ENCODE measurements at regions not wholly inside any gene's neighbourhood (a gene's known extent, or its start where the extent isn't known, plus 50 kb on each side); places are given as distances from the start of the nearest gene placed in this dataset.

- Histone ChIP-seq H3K4me3 (no peak overlapping the region), H3K4me1 (no peaks in the 10 kb centered on the region), H3K9me3 (no peaks in the 10 kb centered on the region), H3K27me3 (no peaks in the 10 kb centered on the region), H3K36me3 (no peaks in the 10 kb centered on the region), H3K27ac (no peak overlapping the region)
- WGBS, 2 donors: 90 to 93% methylated on average over 3 of the region's 3 CpGs
- FAIRE-seq (no peak), DNase-seq (no peak), ATAC-seq (no peak)
- TF ChIP-seq, protein P1, sequence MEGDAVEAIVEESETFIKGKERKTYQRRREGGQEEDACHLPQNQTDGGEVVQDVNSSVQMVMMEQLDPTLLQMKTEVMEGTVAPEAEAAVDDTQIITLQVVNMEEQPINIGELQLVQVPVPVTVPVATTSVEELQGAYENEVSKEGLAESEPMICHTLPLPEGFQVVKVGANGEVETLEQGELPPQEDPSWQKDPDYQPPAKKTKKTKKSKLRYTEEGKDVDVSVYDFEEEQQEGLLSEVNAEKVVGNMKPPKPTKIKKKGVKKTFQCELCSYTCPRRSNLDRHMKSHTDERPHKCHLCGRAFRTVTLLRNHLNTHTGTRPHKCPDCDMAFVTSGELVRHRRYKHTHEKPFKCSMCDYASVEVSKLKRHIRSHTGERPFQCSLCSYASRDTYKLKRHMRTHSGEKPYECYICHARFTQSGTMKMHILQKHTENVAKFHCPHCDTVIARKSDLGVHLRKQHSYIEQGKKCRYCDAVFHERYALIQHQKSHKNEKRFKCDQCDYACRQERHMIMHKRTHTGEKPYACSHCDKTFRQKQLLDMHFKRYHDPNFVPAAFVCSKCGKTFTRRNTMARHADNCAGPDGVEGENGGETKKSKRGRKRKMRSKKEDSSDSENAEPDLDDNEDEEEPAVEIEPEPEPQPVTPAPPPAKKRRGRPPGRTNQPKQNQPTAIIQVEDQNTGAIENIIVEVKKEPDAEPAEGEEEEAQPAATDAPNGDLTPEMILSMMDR (IDR thresholded peaks at IDR 0.05): no peak
- intact Hi-C loops (cut with DNase I): no loop called here
Measured at GRCh38 chr3:144151983-144152382, 180.4 kb downstream of the DIPK2A start.

- ATAC-seq (no peak), FAIRE-seq (no peak), DNase-seq (no peak)
- Histone ChIP-seq H3K4me1 (peaks cover 0 to 15% (median 13%) of the 10 kb centered on the region in 3 donors), H3K27ac (no peak overlapping the region), H3K4me3 (no peak overlapping the region), H3K27me3 (no peaks in the 10 kb centered on the region), H3K9me3 (no peaks in the 10 kb centered on the region), H3K36me3 (no peaks in the 10 kb centered on the region)
- intact Hi-C loops (cut with DNase I): no loop called here
- TF ChIP-seq, protein P1 (IDR thresholded peaks at IDR 0.05): no peak
Measured at GRCh38 chr3:144160627-144161026, 189.0 kb downstream of the DIPK2A start.

DNA sequence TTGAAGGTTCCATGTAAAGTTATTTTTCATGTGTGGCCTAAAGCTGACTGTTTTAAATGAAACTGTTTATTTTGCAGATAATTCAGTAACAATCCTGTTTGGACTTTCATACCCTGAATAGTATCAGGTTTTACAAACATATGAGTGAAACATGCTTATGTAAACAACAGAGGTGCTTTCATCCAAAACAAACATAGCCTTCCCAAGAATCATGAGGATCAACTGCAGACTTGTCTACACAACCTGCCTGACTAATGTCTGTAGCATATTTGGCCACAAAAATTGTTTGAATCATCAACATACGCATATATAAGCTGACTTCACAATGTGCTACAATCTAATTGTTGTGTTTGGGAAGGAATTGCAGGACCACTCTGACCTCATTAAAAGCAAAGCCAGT lies 190.4 kb downstream of the DIPK2A start:
- TF ChIP-seq, protein P1 (IDR thresholded peaks at IDR 0.05): no peak
- Histone ChIP-seq H3K4me1 (peaks cover 0 to 15% (median 13%) of the 10 kb centered on the region in 3 donors), H3K27ac (peak overlapping the region in 1 of 4 donors; percentile 28), H3K9me3 (no peaks in the 10 kb centered on the region), H3K27me3 (no peaks in the 10 kb centered on the region), H3K36me3 (no peaks in the 10 kb centered on the region), H3K4me3 (no peak overlapping the region)
- peak; percentile 9 for FAIRE-seq
- 9 to 28% methylated on average over 1 of the region's 1 CpG for WGBS, 2 donors
- ATAC-seq: peak; percentile 94 to 99 (median 96)
- DNase-seq: peak in 1 of 6 donors; percentile 5
- intact Hi-C loops (cut with DNase I): no loop called here

GRCh38 chr3:144164352-144164751 lies 192.7 kb downstream of the DIPK2A start:
- H3K27ac ChIP-seq: no peak overlapping the region
- 99 to 100% methylated on average over 1 of the region's 1 CpG for WGBS, 2 donors
- no peaks in the 10 kb centered on the region for H3K9me3 ChIP-seq
- intact Hi-C loops (cut with DNase I): no loop called here
- H3K27me3 ChIP-seq: no peaks in the 10 kb centered on the region
- no peaks in the 10 kb centered on the region for H3K36me3 ChIP-seq
- ATAC-seq (no peak), DNase-seq (no peak), FAIRE-seq (no peak)
- no peak overlapping the region for H3K4me3 ChIP-seq
- TF ChIP-seq, protein P1 (IDR thresholded peaks at IDR 0.05): no peak
- peaks cover 0 to 15% (median 13%) of the 10 kb centered on the region in 3 donors for H3K4me1 ChIP-seq

DNA sequence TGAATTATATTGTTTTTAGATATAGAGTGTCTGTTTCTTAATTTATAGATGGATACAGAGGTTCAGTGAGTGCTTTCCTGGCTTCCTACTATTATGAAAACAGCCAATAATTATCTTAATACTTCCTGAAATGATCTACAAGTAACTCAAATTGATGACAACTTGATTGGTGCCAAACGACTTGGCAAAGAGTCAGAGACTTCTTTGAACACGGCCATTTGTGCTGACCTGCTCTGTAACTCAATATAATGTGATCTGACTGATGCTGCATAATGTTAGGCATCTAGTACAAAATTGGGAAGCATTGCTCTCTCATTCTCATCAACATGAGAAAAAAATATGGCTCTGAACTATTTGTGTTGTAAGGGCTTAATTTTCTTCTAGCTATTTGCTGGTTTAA lies 193.9 kb downstream of the DIPK2A start:
- intact Hi-C loops (cut with DNase I): no loop called here
- Histone ChIP-seq H3K9me3 (no peaks in the 10 kb centered on the region), H3K4me3 (no peak overlapping the region), H3K4me1 (peaks cover 0 to 15% (median 13%) of the 10 kb centered on the region in 3 donors), H3K36me3 (no peaks in the 10 kb centered on the region), H3K27me3 (no peaks in the 10 kb centered on the region), H3K27ac (no peak overlapping the region)
- TF ChIP-seq, protein P1 (IDR thresholded peaks at IDR 0.05): no peak
- 12 to 14% methylated on average over 2 of the region's 2 CpGs for WGBS, 2 donors
- no peak for FAIRE-seq
- no peak for DNase-seq
- ATAC-seq: no peak
